HUES64 (cell line): ENCODE measurements at regions not wholly inside any gene's neighbourhood (a gene's known extent, or its start where the extent isn't known, plus 50 kb on each side); places are given as distances from the start of the nearest gene placed in this dataset.
"Not testable (repeated sequence)": the region's sequence is repeated elsewhere in the genome, so short reads cannot be mapped to it uniquely, and the experiment has no call there.

Source experiments
- H3K27ac ChIP-seq: 2 replicates; pipeline ENCODE4 v1.7.0; 2013; ENCODE audit warnings: low read depth, low read length, inconsistent platforms
- H3K27me3 ChIP-seq: 2 replicates; pipeline ENCODE4 v1.6.1; 2013; ENCODE audit warnings: mild to moderate bottlenecking, low read length; ENCODE audit not compliant: insufficient read depth
- H3K36me3 ChIP-seq: 2 replicates; pipeline ENCODE4 v1.6.1; 2013; ENCODE audit warnings: mild to moderate bottlenecking, low read length; ENCODE audit not compliant: insufficient read depth
- H3K4me1 ChIP-seq: 2 replicates; pipeline ENCODE4 v1.6.1; 2013; ENCODE audit warnings: mild to moderate bottlenecking, low read length, moderate library complexity; ENCODE audit not compliant: insufficient read depth
- H3K4me3 ChIP-seq: 2 replicates; pipeline ENCODE4 v1.5.1; 2013; ENCODE audit warnings: mild to moderate bottlenecking, low read length, moderate library complexity
- H3K9ac ChIP-seq: 2 replicates; pipeline ENCODE4 v1.6.1; 2013; ENCODE audit warnings: mild to moderate bottlenecking, low read depth, low read length
- H3K9me3 ChIP-seq: 2 replicates; pipeline ENCODE4 v1.6.1; 2013; ENCODE audit warnings: low read depth, low read length; ENCODE audit not compliant: insufficient read depth
- WGBS: fragments of 150-250, 120-280 bp; methylation state at CpG from one replicate; pipeline ENCODE4 v1.1.7; 2013; ENCODE audit warnings: missing lambda C conversion rate; 5-methylcytosine and 5-hydroxymethylcytosine counted together

DNA sequence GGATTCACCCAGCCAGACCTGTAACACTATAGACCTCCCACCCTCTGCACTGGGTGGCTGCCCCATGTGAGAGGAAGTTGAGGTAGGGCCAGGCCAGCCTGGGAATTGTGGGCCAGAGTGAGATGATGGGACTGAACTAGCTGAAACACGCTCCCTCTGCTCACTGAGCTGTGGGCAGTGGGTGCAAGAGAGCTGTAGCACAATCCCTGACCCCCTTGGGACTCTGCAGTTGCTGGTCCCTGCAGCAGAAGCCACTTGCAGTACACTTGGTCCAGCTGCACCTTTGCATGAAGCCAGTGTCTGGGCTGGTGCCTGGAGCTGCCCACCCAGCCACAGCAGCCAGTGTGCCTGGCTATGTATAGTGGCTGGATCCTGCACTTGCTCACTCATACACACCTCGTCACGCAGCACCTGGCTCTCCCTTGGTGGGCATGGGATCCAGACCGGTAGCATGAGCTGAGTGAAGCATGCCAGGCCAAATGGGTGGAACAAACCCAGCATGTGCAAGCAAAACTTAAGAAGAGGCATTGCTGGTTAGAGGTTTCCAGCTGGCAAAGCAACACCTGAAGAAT, 805.7 kb upstream of the GBE1 start:
- peaks cover 4% of the 10 kb centered on the region; the same call in 1 of the 2 replicates for H3K9me3 ChIP-seq
- H3K4me3 ChIP-seq: no peak overlapping the region
- H3K4me1 ChIP-seq: no peaks in the 10 kb centered on the region
- WGBS: 95% methylated on average over 4 of the region's 4 CpGs
- no peaks in the 10 kb centered on the region for H3K27me3 ChIP-seq
- H3K27ac ChIP-seq: no peak overlapping the region
- H3K36me3 ChIP-seq: no peaks in the 10 kb centered on the region
- no peak overlapping the region for H3K9ac ChIP-seq

DNA sequence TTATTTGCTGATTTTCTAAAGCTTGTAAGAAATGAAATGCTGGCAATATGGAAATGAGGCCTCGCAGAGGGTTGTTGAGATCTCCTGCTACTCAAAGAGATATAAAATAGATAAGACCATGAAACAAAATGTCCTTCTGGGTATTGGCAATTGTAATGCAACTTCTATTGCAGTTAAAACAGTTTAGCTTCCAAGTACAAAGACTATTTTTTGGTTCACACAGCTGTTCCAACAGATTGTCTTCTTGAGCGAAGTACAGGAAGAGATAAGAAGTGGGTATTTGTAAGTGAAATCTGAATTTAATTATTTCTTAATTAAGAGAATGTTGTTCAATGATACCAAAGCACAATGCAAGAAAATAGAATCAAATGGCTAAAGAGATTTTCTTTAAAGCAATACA, 801.5 kb upstream of the GBE1 start:
- Histone ChIP-seq H3K36me3 (no peaks in the 10 kb centered on the region), H3K9ac (no peak overlapping the region), H3K4me1 (peaks cover 7% of the 10 kb centered on the region), H3K27ac (no peak overlapping the region), H3K27me3 (no peaks in the 10 kb centered on the region), H3K4me3 (no peak overlapping the region), H3K9me3 (peaks cover 4% of the 10 kb centered on the region; the same call in 1 of the 2 replicates)
- 88% methylated on average over 2 of the region's 2 CpGs for whole genome bisulfite sequencing

DNA sequence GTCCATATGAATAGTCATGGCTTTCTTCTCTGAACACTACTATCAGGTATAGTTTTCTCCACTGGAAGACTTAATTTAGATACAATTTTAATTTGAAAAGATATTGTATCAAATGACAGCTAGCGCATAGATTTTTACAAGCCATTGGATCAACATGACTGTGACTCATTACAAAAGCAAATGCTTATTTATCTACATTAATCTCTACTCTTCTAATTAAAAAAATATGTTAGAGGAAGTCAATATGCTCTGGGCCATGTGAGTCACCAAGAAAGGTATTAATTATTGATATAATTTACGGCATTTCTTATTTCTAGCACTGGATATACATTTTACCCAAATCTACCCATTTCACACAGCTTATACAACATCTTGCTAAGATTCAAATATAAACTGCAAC, 800.3 kb upstream of the GBE1 start:
- Histone ChIP-seq H3K4me3 (no peak overlapping the region), H3K4me1 (peaks cover 13% of the 10 kb centered on the region), H3K9me3 (peaks cover 4% of the 10 kb centered on the region; the same call in 1 of the 2 replicates), H3K27ac (no peak overlapping the region), H3K27me3 (no peaks in the 10 kb centered on the region), H3K36me3 (no peaks in the 10 kb centered on the region), H3K9ac (no peak overlapping the region)
- WGBS: no CpG with 5 or more reads among the region's 2 CpGs

DNA sequence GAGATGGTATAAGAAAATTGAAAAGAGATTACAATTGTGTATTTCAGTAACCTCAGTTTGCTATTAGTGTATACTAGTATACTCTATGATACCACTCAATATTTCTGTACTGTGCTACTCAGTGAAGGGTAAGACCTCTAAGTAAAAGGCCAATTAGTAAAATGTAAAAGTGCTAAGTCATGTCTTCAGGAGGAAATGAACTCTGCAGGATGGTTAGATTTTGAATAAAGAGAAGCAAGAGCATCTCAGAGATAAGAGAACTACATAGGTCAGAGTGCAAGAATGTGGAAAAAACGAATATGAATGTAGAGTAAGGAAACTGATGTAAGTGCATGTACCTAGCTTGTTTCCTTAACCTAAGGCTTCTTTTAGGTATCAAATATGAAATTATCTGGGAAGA, 796.6 kb upstream of the GBE1 start:
- Histone ChIP-seq H3K27me3 (no peaks in the 10 kb centered on the region), H3K9ac (no peak overlapping the region), H3K36me3 (no peaks in the 10 kb centered on the region), H3K9me3 (no peaks in the 10 kb centered on the region), H3K4me1 (peaks cover 21% of the 10 kb centered on the region), H3K27ac (no peak overlapping the region), H3K4me3 (no peak overlapping the region)
- whole genome bisulfite sequencing: 68% methylated on average over 1 of the region's 1 CpG

DNA sequence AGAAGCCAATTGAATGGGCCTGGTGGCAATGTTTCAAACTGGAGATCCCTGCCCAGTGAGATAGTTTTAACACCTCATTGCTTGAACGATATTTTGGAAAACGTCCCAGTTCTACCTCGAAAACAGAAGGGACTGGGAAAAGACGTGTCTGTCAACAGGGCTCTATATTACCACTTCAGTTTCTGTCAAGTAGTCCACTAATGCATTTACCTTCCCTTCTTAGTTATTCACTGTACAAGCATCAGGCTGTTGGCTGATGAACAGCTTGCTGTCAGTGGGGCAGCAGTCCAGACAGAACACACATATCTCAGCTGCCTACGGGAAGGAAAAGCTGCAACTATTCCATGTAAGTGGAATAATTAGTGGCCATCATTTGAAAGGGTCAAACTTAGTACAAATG, 794.7 kb upstream of the GBE1 start:
- no peaks in the 10 kb centered on the region for H3K27me3 ChIP-seq
- H3K9me3 ChIP-seq: no peaks in the 10 kb centered on the region
- peaks cover 21% of the 10 kb centered on the region for H3K4me1 ChIP-seq
- no peak overlapping the region for H3K4me3 ChIP-seq
- 94% methylated on average over 5 of the region's 5 CpGs for WGBS
- H3K36me3 ChIP-seq: no peaks in the 10 kb centered on the region
- H3K9ac ChIP-seq: no peak overlapping the region
- H3K27ac ChIP-seq: no peak overlapping the region

DNA sequence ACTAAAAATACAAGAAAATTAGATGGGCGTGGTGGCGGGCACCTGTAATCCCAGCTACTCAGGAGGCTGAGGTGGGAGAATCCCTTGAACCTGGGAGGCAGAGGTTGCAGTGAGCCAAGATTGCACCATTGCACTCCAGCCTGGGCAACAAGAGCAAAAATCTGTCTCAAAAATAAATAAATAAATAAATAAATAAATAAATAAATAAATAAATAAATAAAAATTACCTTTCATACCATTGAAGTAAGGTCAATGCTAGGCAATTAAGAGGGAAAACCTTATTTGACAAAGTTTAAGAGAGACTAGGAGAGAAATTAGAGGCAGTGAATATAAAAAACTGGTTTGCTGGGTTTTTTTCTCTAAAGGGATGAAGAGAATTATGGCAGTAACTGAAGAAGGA, 781.1 kb upstream of the GBE1 start:
- H3K9ac ChIP-seq, H3K27me3 ChIP-seq, H3K4me1 ChIP-seq, H3K9me3 ChIP-seq, H3K36me3 ChIP-seq, H3K27ac ChIP-seq, H3K4me3 ChIP-seq: not testable (repeated sequence)
- WGBS: 100% methylated on average over 2 of the region's 2 CpGs

DNA sequence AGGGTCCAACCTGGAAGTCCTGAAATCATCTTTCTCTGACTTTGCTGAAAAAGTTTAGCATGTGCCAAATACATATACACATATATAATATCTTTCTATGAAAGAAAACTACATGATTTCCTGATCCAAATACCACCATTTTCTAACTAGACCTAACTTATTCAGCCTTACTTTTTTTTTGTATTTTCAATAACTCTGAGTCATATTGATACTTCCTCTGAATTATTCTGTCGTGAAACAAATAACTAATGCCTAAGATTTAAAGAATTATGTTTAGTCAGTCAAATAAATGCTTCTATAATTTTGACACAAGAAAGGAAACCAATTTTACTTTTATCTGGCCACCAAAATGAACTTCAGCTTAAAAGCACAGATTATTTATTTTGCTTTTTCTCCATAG, 760.2 kb upstream of the GBE1 start:
- H3K27me3 ChIP-seq: no peaks in the 10 kb centered on the region
- no peak overlapping the region for H3K4me3 ChIP-seq
- H3K36me3 ChIP-seq: no peaks in the 10 kb centered on the region
- no CpG with 5 or more reads among the region's 1 CpG for WGBS
- no peak overlapping the region for H3K9ac ChIP-seq
- no peaks in the 10 kb centered on the region for H3K9me3 ChIP-seq
- H3K4me1 ChIP-seq: no peaks in the 10 kb centered on the region
- H3K27ac ChIP-seq: no peak overlapping the region

DNA sequence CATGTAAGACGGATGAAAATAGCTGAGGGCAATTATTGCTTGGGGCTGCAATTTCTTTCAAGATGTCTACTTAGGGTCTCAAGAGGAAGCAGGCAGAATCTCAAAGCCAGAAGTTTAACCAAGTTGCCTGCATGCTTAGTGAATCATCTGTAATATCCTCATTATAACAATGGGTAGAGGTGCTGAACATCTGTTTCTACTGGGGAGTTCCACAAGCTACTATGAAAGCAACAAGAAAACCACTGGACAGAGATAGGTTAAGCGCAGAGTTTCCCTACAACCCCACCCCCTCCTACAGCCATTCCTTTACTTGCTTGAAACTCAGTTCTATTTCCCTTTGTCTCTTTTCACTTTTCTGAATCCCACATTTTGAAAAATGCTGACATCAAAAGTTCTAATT, 759.4 kb upstream of the GBE1 start:
- Histone ChIP-seq H3K4me1 (no peaks in the 10 kb centered on the region), H3K4me3 (no peak overlapping the region), H3K9ac (no peak overlapping the region), H3K27ac (no peak overlapping the region), H3K9me3 (no peaks in the 10 kb centered on the region), H3K36me3 (no peaks in the 10 kb centered on the region), H3K27me3 (no peaks in the 10 kb centered on the region)
- 47% methylated on average over 2 of the region's 2 CpGs for WGBS

DNA sequence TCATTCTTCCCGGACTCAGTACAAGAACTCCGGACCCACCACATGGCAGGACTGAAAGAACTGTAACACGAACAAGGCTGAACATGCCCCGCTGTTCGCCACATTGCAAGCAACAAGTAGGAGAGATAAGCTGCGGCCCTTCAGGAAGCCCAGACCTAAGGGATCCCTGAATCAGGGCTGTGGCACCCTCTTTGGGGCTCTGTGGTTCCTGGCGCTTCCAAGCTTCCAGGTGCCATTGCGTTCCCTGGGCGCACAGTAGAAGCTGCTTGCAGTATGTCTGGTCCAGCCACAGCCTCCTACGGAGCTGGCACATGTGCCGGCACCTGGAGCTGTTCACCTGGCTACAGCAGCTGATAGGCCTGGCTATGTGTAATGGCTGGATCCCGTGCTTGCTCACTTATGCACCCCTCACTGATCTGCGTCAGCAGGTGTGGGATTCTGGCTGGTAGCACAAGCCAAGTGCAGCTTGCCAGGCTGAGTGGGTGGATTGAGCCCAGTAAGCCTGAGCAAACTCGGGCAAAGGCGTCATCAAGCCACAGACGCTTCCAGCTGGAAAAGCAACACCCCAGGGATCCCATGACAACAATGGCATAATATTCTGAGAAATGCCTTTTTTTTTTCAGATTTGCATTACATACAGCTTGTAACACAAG, 748.6 kb upstream of the GBE1 start:
- no peaks in the 10 kb centered on the region for H3K27me3 ChIP-seq
- H3K4me1 ChIP-seq: no peaks in the 10 kb centered on the region
- 95% methylated on average over 16 of the region's 16 CpGs for WGBS
- no peak overlapping the region for H3K4me3 ChIP-seq
- H3K9me3 ChIP-seq: peaks cover 11% of the 10 kb centered on the region; the same call in 1 of the 2 replicates
- no peak overlapping the region for H3K27ac ChIP-seq
- H3K9ac ChIP-seq: no peak overlapping the region
- H3K36me3 ChIP-seq: no peaks in the 10 kb centered on the region

DNA sequence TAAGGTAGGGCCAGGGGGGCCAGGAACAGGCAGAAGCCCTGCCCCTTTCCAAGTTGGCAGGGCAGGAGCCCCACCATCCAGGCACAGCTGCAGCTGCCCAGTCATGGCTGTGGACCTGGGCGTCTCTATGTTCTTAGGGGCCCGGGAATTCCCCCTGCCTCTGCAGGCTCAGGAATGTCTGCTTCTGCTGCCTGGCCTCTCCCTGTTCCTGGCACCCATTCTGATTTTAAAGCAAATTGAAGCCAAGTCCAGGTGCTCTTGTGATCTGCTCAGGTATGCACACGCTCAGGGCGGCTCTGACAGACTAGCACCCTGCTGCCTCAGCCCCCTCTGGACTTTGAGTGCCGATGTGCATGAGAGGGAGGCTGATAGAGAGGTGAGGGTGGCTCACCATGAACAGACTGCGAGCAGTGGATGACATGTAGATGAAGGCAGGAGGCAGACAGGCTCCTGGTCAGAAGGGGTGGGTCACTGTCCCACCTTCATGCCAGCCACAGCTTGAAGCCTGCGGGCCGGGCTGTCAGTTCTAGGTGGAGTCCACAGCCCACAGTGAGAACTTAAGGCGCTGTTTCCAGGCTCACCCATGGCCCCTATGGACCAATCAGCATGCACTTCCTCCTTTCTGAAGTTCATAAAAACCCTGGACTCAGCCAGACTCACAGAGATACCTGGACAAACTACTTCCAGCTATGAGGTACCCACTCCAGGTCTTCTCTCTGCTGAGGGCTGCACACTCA, 747.8 kb upstream of the GBE1 start:
- 90% methylated on average over 9 of the region's 9 CpGs for WGBS
- Histone ChIP-seq H3K36me3 (no peaks in the 10 kb centered on the region), H3K4me3 (no peak overlapping the region), H3K9ac (no peak overlapping the region), H3K9me3 (peaks cover 11% of the 10 kb centered on the region; the same call in 1 of the 2 replicates), H3K27ac (no peak overlapping the region), H3K27me3 (no peaks in the 10 kb centered on the region), H3K4me1 (no peaks in the 10 kb centered on the region)

DNA sequence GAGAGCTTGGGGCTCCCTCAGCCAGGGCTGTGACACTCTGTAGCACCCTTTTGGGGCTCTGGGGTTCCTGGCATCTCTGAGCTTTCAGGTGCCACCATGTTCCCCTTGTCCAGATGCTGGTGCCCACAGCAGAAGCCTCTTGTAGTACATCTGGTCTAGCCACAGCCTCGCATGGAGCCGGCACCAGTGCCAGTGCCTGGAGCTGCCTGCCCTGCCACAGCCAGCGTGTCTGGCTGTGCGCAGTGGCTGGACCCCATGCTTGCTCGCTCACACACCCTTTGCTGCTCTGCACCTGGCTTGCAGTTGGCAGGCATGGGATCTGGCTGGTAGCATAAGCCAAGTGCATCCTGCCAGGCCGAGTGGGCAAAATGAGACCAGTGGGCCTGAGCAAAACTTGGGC, 744.8 kb upstream of the GBE1 start:
- no peaks in the 10 kb centered on the region for H3K4me1 ChIP-seq
- no peak overlapping the region for H3K4me3 ChIP-seq
- no peaks in the 10 kb centered on the region for H3K36me3 ChIP-seq
- H3K27ac ChIP-seq: no peak overlapping the region
- H3K9ac ChIP-seq: no peak overlapping the region
- peaks cover 11% of the 10 kb centered on the region; the same call in 1 of the 2 replicates for H3K9me3 ChIP-seq
- no peaks in the 10 kb centered on the region for H3K27me3 ChIP-seq
- WGBS: 97% methylated on average over 6 of the region's 6 CpGs
